K562 (cell line): ENCODE measurements at regions not wholly inside any gene's neighbourhood (a gene's known extent, or its start where the extent isn't known, plus 50 kb on each side); places are given as distances from the start of the nearest gene placed in this dataset.

Experiments used
- ATAC-seq: fragments of 200-7000 bp; cut with Tn5 transposase; 3 replicates; pipeline ENCODE4 v1.9.1; 2020; ENCODE audit warnings: moderate library complexity
- BruUV-seq: library from RNA; stranded (reverse); fragments of 400-500 nt; replicated peaks from 2 replicates; lab custom pipeline; 2021; lab: Mats Ljungman, UMichigan
- CTCF ChIA-PET: fragments of 300-600 bp; formaldehyde crosslinking; extraction: SDS; loops from one replicate; lab custom pipeline; 2021; ENCODE audit warnings: low intra/inter-chr PET ratio; lab: Yijun Ruan, JAX
- POLR2A ChIA-PET: fragments of 300-600, 350-650 bp; sonication (Branson Sonifier 250); formaldehyde crosslinking; extraction: SDS; loops from one replicate; lab custom pipeline; 2021; ENCODE audit warnings: antibody characterized with exemption, inconsistent platforms; lab: Yijun Ruan, JAX
- DNase-seq, 4 experiments: peaks; one replicate each; pipeline versions ENCODE4 v3.0.0 to v3.0.0-alpha.2; 2011 to 2018; ENCODE audit warnings: low spot score in 3 of 4, mixed read lengths in 3 of 4; ENCODE audit errors: extremely low read depth in 1 of 4
- FAIRE-seq: peaks from 2 replicates; lab custom pipeline; 2011; peaks lifted over from hg19 to GRCh38; lab: Jason Lieb, UNC
- H2AFZ ChIP-seq: 2 replicates; pipeline ENCODE4 v1.6.0; 2011; ENCODE audit warnings: low read depth, low read length, control low read depth, inconsistent platforms
- H3K27ac ChIP-seq: fragments of 200-600 bp; 3 replicates; pipeline ENCODE4 v1.8.0; 2011; ENCODE audit warnings: low read depth, mild to moderate bottlenecking, control low read depth, inconsistent platforms, low read length, moderate library complexity, mixed read lengths; ENCODE audit errors: extremely low read depth
- H3K27me3 ChIP-seq, 2 experiments: fragments of 300-600 bp in 1 of 2; 2 replicates in 1 of 2; 3 replicates in 1 of 2; pipeline versions ENCODE4 v1.6.0 to v1.8.0; 2011; ENCODE audit warnings: inconsistent platforms in 2 of 2, low read length in 2 of 2, mild to moderate bottlenecking in 1 of 2, mixed read lengths in 1 of 2, moderate library complexity in 1 of 2; ENCODE audit not compliant: control insufficient read depth in 2 of 2, insufficient read depth in 2 of 2
- H3K36me3 ChIP-seq: fragments of 300-600 bp; 3 replicates; pipeline ENCODE4 v1.8.0; 2011; ENCODE audit warnings: mild to moderate bottlenecking, low read length, inconsistent platforms; ENCODE audit not compliant: control insufficient read depth, insufficient read depth
- H3K4me1 ChIP-seq, 2 experiments: fragments of 200-600 bp in 1 of 2; replicated peaks in 1 of 2; 2 replicates in 1 of 2; 3 replicates in 1 of 2; pipeline versions ENCODE4 v1.5.1 to v1.8.0; 2011; ENCODE audit warnings: inconsistent platforms in 2 of 2, low read length in 2 of 2, mild to moderate bottlenecking in 1 of 2, mixed read lengths in 1 of 2, moderate library complexity in 1 of 2; ENCODE audit not compliant: control insufficient read depth in 2 of 2, insufficient read depth in 2 of 2
- H3K4me2 ChIP-seq: 2 replicates; pipeline ENCODE4 v1.6.1; 2011; ENCODE audit warnings: low read length, control low read depth, inconsistent platforms, mixed read lengths; ENCODE audit not compliant: insufficient read depth
- H3K4me3 ChIP-seq: fragments of 200-600 bp; sonication (generic), shearing (Covaris generic); 2 replicates; pipeline ENCODE4 v1.5.1; 2016; ENCODE audit warnings: control low read depth, inconsistent platforms
- H3K79me2 ChIP-seq: fragments of 200-600 bp; 3 replicates; pipeline ENCODE4 v1.8.0; 2011; ENCODE audit warnings: low read length, inconsistent platforms; ENCODE audit not compliant: control insufficient read depth, insufficient read depth
- H3K9ac ChIP-seq, 2 experiments: 2 replicates each; pipeline versions ENCODE4 v1.6.0 to v1.6.1; 2011; ENCODE audit warnings: low read depth in 2 of 2, low read length in 2 of 2, control low read depth in 1 of 2, inconsistent platforms in 1 of 2, mild to moderate bottlenecking in 1 of 2, mixed read lengths in 1 of 2; ENCODE audit not compliant: insufficient read depth in 1 of 2
- H3K9me1 ChIP-seq: one replicate; pipeline ENCODE4 v1.6.0; 2011; ENCODE audit warnings: inconsistent platforms, mild to moderate bottlenecking, low read length, moderate library complexity; ENCODE audit not compliant: control insufficient read depth, insufficient read depth
- H3K9me3 ChIP-seq: replicated peaks from 2 replicates; pipeline ENCODE4 v1.5.1; 2011; ENCODE audit warnings: low read depth, low read length, inconsistent platforms; ENCODE audit not compliant: control insufficient read depth, insufficient read depth
- H4K20me1 ChIP-seq: replicated peaks from 2 replicates; pipeline ENCODE4 v1.6.1; 2011; ENCODE audit warnings: low read length, inconsistent platforms, mixed read lengths; ENCODE audit not compliant: control insufficient read depth, insufficient read depth
- RFX1 ChIP-seq: fragments of 450-650 bp; IDR thresholded peaks from 2 replicates; pipeline ENCODE4 v1.6.1; 2016; ENCODE audit warnings: mild to moderate bottlenecking, moderate library complexity
- TAF7 ChIP-seq: fragments of 450-650 bp; IDR thresholded peaks from 2 replicates; pipeline ENCODE4 v1.6.1; 2016; ENCODE audit warnings: missing genetic modification characterization, missing compliant biosample characterization
- ZNF184 ChIP-seq: sonication (generic); formaldehyde crosslinking; IDR thresholded peaks from 2 replicates; pipeline ENCODE4 v1.5.0; 2020; ENCODE audit warnings: missing genetic modification reagents
- ZNF830 ChIP-seq: fragments of 250-450 bp; sonication (Bioruptor Pico); IDR thresholded peaks from 2 replicates; pipeline ENCODE4 v1.5.0; 2021; ENCODE audit warnings: mild to moderate bottlenecking
- WGBS: fragments of 100-300 bp; shearing (Covaris generic); methylation state at CpG from one replicate; pipeline ENCODE4 v1.1.6; 2016; ENCODE audit warnings: low coverage, mixed read lengths; ENCODE audit not compliant: insufficient coverage; ENCODE audit errors: missing lambda C conversion rate; 5-methylcytosine and 5-hydroxymethylcytosine counted together
- in situ Hi-C: fragments of 300-500 bp; cut with MboI; formaldehyde crosslinking; loops from 4 replicates; pipeline ENCODE4 v1.15.0; 2018; ENCODE audit warnings: inconsistent platforms, mixed read lengths
- intact Hi-C: fragments of 100-400 bp; cut with micrococcal nuclease; formaldehyde crosslinking; loops from 2 replicates; pipeline ENCODE4 v1.14.2; 2022
- TF ChIP-seq, protein P1 (sequence below): sonication (generic); formaldehyde crosslinking; IDR thresholded peaks from 2 replicates; pipeline ENCODE4 v1.8.1; 2022; ENCODE audit warnings: missing genetic modification reagents

DNA sequence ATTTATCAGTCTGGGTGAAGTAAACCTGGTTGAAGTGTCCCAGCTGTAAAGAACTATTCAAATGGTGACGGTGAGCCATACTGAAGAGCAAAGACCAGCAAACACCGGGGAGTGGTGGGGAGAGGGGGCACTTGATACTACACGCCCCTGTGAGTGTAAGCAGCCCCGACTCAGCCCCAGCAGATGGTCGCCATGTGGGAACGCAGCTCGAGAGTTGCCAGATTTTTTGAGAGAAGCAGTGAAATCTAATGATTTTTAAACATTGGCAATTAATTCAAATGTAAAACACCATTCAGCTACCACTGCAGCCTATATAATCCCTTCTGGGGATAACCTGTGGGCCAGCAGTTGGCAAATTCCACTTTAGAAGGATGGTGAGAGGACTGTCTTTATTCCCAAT lies 1386.9 kb upstream of the WWC1 start:
- Histone ChIP-seq H3K79me2 (no peaks in the 10 kb centered on the region), H2AFZ (no peak overlapping the region), H3K9me3 (no peaks in the 10 kb centered on the region), H3K9ac (no peak overlapping the region), H3K27me3 (no peaks in the 10 kb centered on the region), H3K27ac (no peak overlapping the region), H3K4me3 (no peak overlapping the region), H3K9me1 (no peaks in the 10 kb centered on the region), H3K4me1 (no peaks in the 10 kb centered on the region), H3K4me2 (no peak overlapping the region), H4K20me1 (no peaks in the 10 kb centered on the region), H3K36me3 (no peaks in the 10 kb centered on the region)
- TF ChIP-seq ZNF830 (CRISPR knock-in tag) (no peak), TAF7 (no peak)
- TF ChIP-seq, protein P1, sequence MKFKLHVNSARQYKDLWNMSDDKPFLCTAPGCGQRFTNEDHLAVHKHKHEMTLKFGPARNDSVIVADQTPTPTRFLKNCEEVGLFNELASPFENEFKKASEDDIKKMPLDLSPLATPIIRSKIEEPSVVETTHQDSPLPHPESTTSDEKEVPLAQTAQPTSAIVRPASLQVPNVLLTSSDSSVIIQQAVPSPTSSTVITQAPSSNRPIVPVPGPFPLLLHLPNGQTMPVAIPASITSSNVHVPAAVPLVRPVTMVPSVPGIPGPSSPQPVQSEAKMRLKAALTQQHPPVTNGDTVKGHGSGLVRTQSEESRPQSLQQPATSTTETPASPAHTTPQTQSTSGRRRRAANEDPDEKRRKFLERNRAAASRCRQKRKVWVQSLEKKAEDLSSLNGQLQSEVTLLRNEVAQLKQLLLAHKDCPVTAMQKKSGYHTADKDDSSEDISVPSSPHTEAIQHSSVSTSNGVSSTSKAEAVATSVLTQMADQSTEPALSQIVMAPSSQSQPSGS (CRISPR knock-in tag): no peak
- no TSS peak for BruUV-seq
- intact Hi-C loops (no loop called here), in situ Hi-C loops (no loop called here)
- ChIA-PET CTCF (no interaction called here), POLR2A (no interaction called here)
- DNase-seq: no peak
- WGBS: 0% methylated on average over 4 of the region's 7 CpGs
- ATAC-seq: no peak
- no peak for FAIRE-seq

DNA sequence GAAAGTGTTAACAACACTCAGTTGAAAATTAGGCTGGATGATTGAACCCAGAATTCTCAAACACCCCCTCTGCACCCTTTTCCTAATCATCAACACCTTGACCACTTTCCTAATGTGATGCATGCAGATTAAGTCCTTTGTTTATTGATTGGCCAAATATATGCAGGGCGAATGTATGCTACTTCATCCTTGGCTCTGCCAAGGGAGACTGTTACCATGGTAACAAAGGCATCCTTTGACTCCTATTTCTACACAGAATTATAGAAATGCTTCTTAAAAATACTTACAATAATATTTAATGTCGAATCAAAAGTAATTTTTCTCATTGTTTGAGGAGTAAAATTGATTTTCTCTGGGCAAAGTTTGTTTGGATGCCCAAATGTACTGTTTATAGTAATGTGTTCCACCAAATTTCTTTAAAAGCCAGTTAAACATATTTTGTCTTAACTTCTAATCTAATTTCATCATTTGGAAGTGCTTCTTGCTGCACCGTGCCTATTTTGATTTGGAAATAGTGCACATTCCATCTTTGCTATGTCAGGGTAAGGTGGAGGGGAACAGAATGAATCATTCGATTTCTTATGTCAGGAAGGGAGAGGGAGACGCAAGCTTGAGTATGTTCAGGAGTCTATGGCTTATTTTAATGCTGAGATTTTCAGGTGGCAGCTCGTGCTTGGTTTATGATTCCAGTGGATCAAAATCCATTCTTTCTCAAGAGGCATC lies 1384.3 kb upstream of the WWC1 start:
- Histone ChIP-seq H4K20me1 (no peaks in the 10 kb centered on the region), H3K36me3 (no peaks in the 10 kb centered on the region), H3K4me3 (no peak overlapping the region), H3K9me1 (no peaks in the 10 kb centered on the region), H2AFZ (no peak overlapping the region), H3K27me3 (no peaks in the 10 kb centered on the region), H3K9me3 (no peaks in the 10 kb centered on the region)
- 1% methylated on average over 6 of the region's 6 CpGs for WGBS
- no peak for FAIRE-seq
- CTCF ChIA-PET: no interaction called here
- TF ChIP-seq RFX1: peak; percentile 63
- TF ChIP-seq ZNF184 (CRISPR knock-in tag): no peak
- TF ChIP-seq, all 486 proteins: peak for 1
- ATAC-seq (no peak), DNase-seq (no peak)
- Histone ChIP-seq H3K9ac (no peak overlapping the region), H3K4me2 (no peak overlapping the region), H3K79me2 (no peaks in the 10 kb centered on the region), H3K27ac (no peak overlapping the region), H3K4me1 (no peaks in the 10 kb centered on the region)
- in situ Hi-C loops: no loop called here
- POLR2A ChIA-PET: no interaction called here
- intact Hi-C loops: no loop called here
- BruUV-seq: no TSS peak
